ENCODE measurements at regions not wholly inside any gene's neighbourhood (a gene's known extent, or its start where the extent isn't known, plus 50 kb on each side); places are given as distances from the start of the nearest gene placed in this dataset.

DNA sequence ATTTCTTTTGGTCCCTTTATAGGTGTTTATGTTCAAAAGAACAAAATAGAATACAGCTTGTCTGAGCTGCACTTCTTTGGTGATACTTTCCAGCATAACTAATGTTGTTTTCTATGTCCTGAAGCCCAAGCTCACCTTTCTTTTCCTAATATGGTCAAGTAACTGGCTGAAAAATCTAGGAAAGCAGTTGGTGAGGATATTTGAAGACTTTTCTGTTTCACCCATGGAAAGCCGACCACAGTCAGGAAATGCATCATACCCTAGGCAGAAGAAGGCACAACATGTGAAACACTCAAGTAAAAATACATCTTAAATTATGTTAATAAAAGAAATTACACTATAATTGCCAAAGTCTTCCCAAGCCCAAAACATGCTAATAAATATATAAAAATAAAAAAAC lies 337.0 kb downstream of the PDGFC start:
- TF ChIP-seq, protein P1, sequence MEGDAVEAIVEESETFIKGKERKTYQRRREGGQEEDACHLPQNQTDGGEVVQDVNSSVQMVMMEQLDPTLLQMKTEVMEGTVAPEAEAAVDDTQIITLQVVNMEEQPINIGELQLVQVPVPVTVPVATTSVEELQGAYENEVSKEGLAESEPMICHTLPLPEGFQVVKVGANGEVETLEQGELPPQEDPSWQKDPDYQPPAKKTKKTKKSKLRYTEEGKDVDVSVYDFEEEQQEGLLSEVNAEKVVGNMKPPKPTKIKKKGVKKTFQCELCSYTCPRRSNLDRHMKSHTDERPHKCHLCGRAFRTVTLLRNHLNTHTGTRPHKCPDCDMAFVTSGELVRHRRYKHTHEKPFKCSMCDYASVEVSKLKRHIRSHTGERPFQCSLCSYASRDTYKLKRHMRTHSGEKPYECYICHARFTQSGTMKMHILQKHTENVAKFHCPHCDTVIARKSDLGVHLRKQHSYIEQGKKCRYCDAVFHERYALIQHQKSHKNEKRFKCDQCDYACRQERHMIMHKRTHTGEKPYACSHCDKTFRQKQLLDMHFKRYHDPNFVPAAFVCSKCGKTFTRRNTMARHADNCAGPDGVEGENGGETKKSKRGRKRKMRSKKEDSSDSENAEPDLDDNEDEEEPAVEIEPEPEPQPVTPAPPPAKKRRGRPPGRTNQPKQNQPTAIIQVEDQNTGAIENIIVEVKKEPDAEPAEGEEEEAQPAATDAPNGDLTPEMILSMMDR (IDR thresholded peaks at IDR 0.05; ENCODE audit: insufficient read depth, low read length, poor library complexity, severe bottlenecking), result no peak
- no peak for TF ChIP-seq EZH2phosphoT487 (conservative IDR thresholded peaks at IDR 0.05; ENCODE audit: low read length)
- no peak overlapping the region for H3K27ac ChIP-seq (ENCODE audit: low read depth, low read length)
- no peak overlapping the region for H3K9ac ChIP-seq (ENCODE audit: low read length)
- no peaks in the 10 kb centered on the region for H3F3A ChIP-seq (ENCODE audit: insufficient read depth)
- H3K36me3 ChIP-seq (ENCODE audit: low read length), result no peaks in the 10 kb centered on the region
- no peaks in the 10 kb centered on the region for H3K9me3 ChIP-seq (ENCODE audit: insufficient read depth, low read length)
- H3K4me3 ChIP-seq (ENCODE audit: insufficient read depth, low read length, poor library complexity, severe bottlenecking), result no peak overlapping the region
- H3K4me2 ChIP-seq (ENCODE audit: low read depth, low read length, poor library complexity, severe bottlenecking), result no peak overlapping the region
- no peaks in the 10 kb centered on the region for H3K27me3 ChIP-seq (ENCODE audit: low read length)
- no peaks in the 10 kb centered on the region for H3K9me2 ChIP-seq (replicated peaks; ENCODE audit: insufficient read depth, low read length)
- no peak overlapping the region for H2AFZ ChIP-seq (ENCODE audit: low read depth, low read length, severe bottlenecking)
- no peaks in the 10 kb centered on the region for H4K20me1 ChIP-seq (ENCODE audit: low read depth, low read length)
- no peaks in the 10 kb centered on the region for H3K79me2 ChIP-seq (ENCODE audit: insufficient read depth, low read length)

DNA sequence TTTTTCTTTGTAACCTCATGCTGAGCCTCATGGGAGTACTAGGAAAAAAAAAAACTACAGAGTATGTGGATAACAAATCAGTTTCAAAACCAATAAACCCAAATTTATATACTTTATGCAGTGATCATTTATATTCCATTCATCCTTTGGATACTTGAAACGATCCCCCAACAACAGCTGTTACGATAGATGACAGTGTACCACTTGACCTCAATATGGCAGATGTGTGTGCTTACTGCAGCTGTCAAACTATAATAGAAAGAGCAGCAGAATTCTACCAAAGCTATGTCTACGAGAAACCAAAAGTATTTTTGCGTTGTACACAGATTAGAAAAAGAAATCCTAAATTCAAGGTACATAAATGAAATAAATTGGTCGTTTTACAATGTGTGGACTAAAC lies 337.8 kb downstream of the PDGFC start:
- no peak overlapping the region for H3K4me2 ChIP-seq (ENCODE audit: low read depth, low read length, poor library complexity, severe bottlenecking)
- H3K4me3 ChIP-seq (ENCODE audit: insufficient read depth, low read length, poor library complexity, severe bottlenecking), result no peak overlapping the region
- TF ChIP-seq, protein P1 (IDR thresholded peaks at IDR 0.05; ENCODE audit: insufficient read depth, low read length, poor library complexity, severe bottlenecking), result no peak
- no peak for TF ChIP-seq EZH2phosphoT487 (conservative IDR thresholded peaks at IDR 0.05; ENCODE audit: low read length)
- H3K27me3 ChIP-seq (ENCODE audit: low read length), result no peaks in the 10 kb centered on the region
- no peaks in the 10 kb centered on the region for H3K79me2 ChIP-seq (ENCODE audit: insufficient read depth, low read length)
- no peak overlapping the region for H3K27ac ChIP-seq (ENCODE audit: low read depth, low read length)
- H3K9me3 ChIP-seq (ENCODE audit: insufficient read depth, low read length), result no peaks in the 10 kb centered on the region
- no peaks in the 10 kb centered on the region for H4K20me1 ChIP-seq (ENCODE audit: low read depth, low read length)
- no peak overlapping the region for H2AFZ ChIP-seq (ENCODE audit: low read depth, low read length, severe bottlenecking)
- no peaks in the 10 kb centered on the region for H3F3A ChIP-seq (ENCODE audit: insufficient read depth)
- no peaks in the 10 kb centered on the region for H3K36me3 ChIP-seq (ENCODE audit: low read length)
- no peak overlapping the region for H3K9ac ChIP-seq (ENCODE audit: low read length)
- no peaks in the 10 kb centered on the region for H3K9me2 ChIP-seq (replicated peaks; ENCODE audit: insufficient read depth, low read length)

DNA sequence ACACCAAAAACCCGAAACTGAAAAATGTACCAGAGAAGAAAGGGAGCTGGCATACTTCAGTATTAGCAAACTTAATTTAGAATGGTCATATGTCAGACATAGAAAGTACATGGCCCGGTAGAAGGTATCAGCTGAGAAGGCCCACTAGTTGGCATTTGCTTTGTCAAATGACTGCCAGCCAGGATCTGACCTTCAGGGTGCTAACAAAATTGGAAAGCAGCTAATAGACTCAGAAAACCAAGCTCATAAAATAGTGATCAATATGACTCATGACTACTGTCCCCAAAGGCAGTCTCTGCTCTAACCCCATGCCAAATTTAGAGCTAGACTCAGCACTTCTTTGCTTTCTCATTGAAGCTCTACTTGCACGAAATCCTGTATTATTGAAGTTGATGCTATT lies 342.7 kb downstream of the PDGFC start:
- no peak overlapping the region for H3K4me2 ChIP-seq (ENCODE audit: low read depth, low read length, poor library complexity, severe bottlenecking)
- H3K27ac ChIP-seq (ENCODE audit: low read depth, low read length), result no peak overlapping the region
- no peak overlapping the region for H2AFZ ChIP-seq (ENCODE audit: low read depth, low read length, severe bottlenecking)
- no peaks in the 10 kb centered on the region for H3F3A ChIP-seq (ENCODE audit: insufficient read depth)
- no peak overlapping the region for H3K9ac ChIP-seq (ENCODE audit: low read length)
- no peak overlapping the region for H3K4me3 ChIP-seq (ENCODE audit: insufficient read depth, low read length, poor library complexity, severe bottlenecking)
- no peaks in the 10 kb centered on the region for H3K9me3 ChIP-seq (ENCODE audit: insufficient read depth, low read length)
- H3K36me3 ChIP-seq (ENCODE audit: low read length), result no peaks in the 10 kb centered on the region
- TF ChIP-seq, protein P1 (IDR thresholded peaks at IDR 0.05; ENCODE audit: insufficient read depth, low read length, poor library complexity, severe bottlenecking), result no peak
- no peak for TF ChIP-seq EZH2phosphoT487 (conservative IDR thresholded peaks at IDR 0.05; ENCODE audit: low read length)
- H3K79me2 ChIP-seq (ENCODE audit: insufficient read depth, low read length), result no peaks in the 10 kb centered on the region
- no peaks in the 10 kb centered on the region for H3K27me3 ChIP-seq (ENCODE audit: low read length)
- no peaks in the 10 kb centered on the region for H4K20me1 ChIP-seq (ENCODE audit: low read depth, low read length)
- H3K9me2 ChIP-seq (replicated peaks; ENCODE audit: insufficient read depth, low read length), result no peaks in the 10 kb centered on the region
